ENCODE measurements at regions not wholly inside any gene's neighbourhood (a gene's known extent, or its start where the extent isn't known, plus 50 kb on each side); places are given as distances from the start of the nearest gene placed in this dataset.
"Not testable (repeated sequence)": the region's sequence is repeated elsewhere in the genome, so short reads cannot be mapped to it uniquely, and the experiment has no call there.

DNA sequence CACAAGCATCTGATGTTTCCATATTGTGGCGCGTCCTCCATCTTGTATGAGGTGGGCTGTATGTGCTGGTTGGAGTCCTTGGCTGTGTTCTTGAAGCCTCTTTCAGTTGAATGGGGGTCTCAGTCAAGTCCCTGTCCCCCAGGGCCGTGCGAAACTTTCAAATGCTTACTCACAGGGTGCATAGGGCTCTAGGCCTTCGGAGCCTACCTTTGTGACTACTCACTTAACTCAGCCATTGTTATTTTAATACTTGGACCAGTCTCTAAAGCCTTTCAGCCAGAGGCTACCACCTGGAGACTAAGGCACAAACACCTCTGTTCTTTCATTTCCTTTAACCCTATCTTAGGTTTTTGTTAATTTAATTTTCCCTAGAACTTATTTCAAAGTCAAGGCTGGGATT lies 785.9 kb downstream of the GATA3 start:
- TF ChIP-seq CTCF (IDR thresholded peaks at IDR 0.05; ENCODE audit: borderline replicate concordance, control extremely low read depth, extremely low read depth, insufficient read depth, missing control alignments), result no peak
- DNase-seq (ENCODE audit: low spot score), result no peak
- in situ Hi-C loops (cut with MboI; ENCODE audit: low sequenced_read_pairs, unreplicated experiment), result no loop called here

GRCh38 chr10:8844141-8844540 lies 789.7 kb downstream of the GATA3 start:
- TF ChIP-seq CTCF (IDR thresholded peaks at IDR 0.05; ENCODE audit: borderline replicate concordance, control extremely low read depth, extremely low read depth, insufficient read depth, missing control alignments), result no peak
- in situ Hi-C loops (cut with MboI; ENCODE audit: low sequenced_read_pairs, unreplicated experiment), result no loop called here
- no peak for DNase-seq (ENCODE audit: low spot score)

DNA sequence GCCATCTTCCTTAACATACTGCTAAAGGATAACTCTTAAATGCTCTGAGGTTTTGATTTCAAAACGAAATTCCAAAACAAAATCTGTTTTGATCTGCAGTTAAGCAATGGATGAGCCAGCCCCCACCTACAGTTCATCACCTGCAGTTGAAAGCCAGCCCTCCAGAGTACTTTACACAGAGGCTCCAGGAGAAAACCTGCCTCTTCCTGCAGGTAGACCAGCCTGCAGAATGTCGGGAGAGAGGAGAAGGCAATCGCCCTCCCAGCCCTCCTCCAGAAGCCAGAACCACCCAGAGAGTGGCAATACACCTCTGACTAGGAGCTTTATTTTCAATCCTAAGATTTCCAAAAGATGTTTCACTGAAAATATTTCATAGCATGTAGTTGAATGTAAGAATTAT lies 798.1 kb downstream of the GATA3 start:
- in situ Hi-C loops (cut with MboI; ENCODE audit: low sequenced_read_pairs, unreplicated experiment), result no loop called here
- TF ChIP-seq CTCF (IDR thresholded peaks at IDR 0.05; ENCODE audit: borderline replicate concordance, control extremely low read depth, extremely low read depth, insufficient read depth, missing control alignments), result no peak
- DNase-seq (ENCODE audit: low spot score), result no peak

DNA sequence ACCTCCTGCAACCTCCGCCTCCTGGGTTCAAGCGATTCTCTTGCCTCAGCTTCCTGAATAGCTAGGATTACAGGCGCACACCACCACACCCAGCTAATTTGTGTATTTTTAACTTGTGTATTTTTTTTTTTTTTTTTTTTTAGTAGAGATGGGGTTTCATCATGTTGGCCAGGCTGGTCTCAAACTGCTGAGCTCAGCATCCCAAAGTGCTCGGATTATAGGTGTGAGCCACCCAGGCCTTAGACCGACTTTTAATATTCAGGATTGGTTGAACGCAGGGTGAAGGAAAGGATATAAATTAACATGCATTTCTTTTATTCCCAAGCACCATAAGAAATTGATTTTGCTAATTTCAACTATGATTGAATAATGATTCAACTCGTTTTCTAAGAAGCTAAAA lies 798.6 kb downstream of the GATA3 start:
- no peak for TF ChIP-seq CTCF (IDR thresholded peaks at IDR 0.05; ENCODE audit: borderline replicate concordance, control extremely low read depth, extremely low read depth, insufficient read depth, missing control alignments)
- in situ Hi-C loops (cut with MboI; ENCODE audit: low sequenced_read_pairs, unreplicated experiment), result no loop called here
- DNase-seq (ENCODE audit: low spot score), result no peak

GRCh38 chr10:8868924-8869323 lies 814.4 kb downstream of the GATA3 start:
- in situ Hi-C loops (cut with MboI; ENCODE audit: low sequenced_read_pairs, unreplicated experiment); DNase-seq (ENCODE audit: low spot score): not testable (repeated sequence)

GRCh38 chr10:8873310-8873709 lies 818.8 kb downstream of the GATA3 start:
- in situ Hi-C loops (cut with MboI; ENCODE audit: low sequenced_read_pairs, unreplicated experiment), result no loop called here
- TF ChIP-seq CTCF (IDR thresholded peaks at IDR 0.05; ENCODE audit: borderline replicate concordance, control extremely low read depth, extremely low read depth, insufficient read depth, missing control alignments), result no peak
- no peak for DNase-seq (ENCODE audit: low spot score)

DNA sequence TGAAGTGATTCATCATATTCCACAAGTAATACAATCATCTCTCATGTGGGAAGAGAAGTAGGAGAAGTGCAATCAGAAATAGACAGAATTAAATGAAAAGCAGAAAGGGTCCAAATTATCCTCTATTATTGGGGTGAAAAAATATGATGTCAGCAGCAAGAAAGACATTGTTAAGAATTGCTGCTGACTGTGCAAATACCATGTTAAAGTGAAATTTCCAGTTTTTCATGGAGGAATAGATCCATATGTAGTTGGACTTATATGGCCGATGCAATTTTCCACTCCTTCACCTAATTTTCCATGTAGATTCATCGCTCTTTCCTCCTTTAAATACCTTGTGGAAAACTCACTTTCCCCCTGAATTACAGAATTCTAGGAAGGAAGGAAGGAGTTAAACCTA lies 819.8 kb downstream of the GATA3 start:
- no peak for DNase-seq (ENCODE audit: low spot score)
- in situ Hi-C loops (cut with MboI; ENCODE audit: low sequenced_read_pairs, unreplicated experiment), result no loop called here
- TF ChIP-seq CTCF (IDR thresholded peaks at IDR 0.05; ENCODE audit: borderline replicate concordance, control extremely low read depth, extremely low read depth, insufficient read depth, missing control alignments), result no peak
